ENCODE measurements at regions not wholly inside any gene's neighbourhood (a gene's known extent, or its start where the extent isn't known, plus 50 kb on each side); places are given as distances from the start of the nearest gene placed in this dataset.

DNA sequence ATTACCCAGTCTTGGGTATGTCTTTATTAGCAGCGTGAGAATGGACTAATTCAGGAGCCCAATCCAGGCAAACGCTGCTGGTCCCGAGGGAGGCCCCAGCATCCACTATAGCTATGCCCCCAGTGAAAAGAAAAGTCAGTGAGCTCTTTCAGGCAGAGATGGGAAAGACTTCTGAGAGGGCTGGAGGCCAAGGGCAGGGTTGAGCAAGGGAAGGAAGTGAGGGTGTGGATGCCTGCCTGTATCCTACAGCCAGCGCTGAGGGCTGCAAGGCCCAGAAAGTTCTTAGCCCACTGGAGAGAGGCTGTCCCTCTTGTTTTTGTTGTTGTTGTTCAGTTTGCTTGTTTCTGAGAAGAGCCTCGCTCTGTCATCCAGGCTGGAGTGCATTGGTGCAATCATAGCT is 261.6 kb downstream of the ZEB1 start:
- DNase-seq: no peak
